Right hindlimb (tissue), 1 donor: ENCODE measurements at regions not wholly inside any gene's neighbourhood (a gene's known extent, or its start where the extent isn't known, plus 50 kb on each side); places are given as distances from the start of the nearest gene placed in this dataset.

Experiments
- DNase-seq: peaks from one replicate; pipeline ENCODE4 v3.0.0-alpha.2; 2018

- DNase-seq, result no peak
These were observed 420.9 kb upstream of the INTU start for GRCh38 chr4:127211650-127212560.

GRCh38 chr4:127212701-127213100 is 420.1 kb upstream of the INTU start:
- no peak for DNase-seq

- peak; percentile 81 for DNase-seq
These were observed 418.7 kb upstream of the INTU start for GRCh38 chr4:127214016-127214415.

- no peak for DNase-seq
These were observed 417.8 kb upstream of the INTU start for GRCh38 chr4:127214931-127215330.

- DNase-seq, result peak; percentile 45
These were observed 415.0 kb upstream of the INTU start for GRCh38 chr4:127217586-127218229.

GRCh38 chr4:127219232-127219631 is 413.5 kb upstream of the INTU start:
- DNase-seq, result no peak

GRCh38 chr4:127224556-127224955 is 408.2 kb upstream of the INTU start:
- DNase-seq, result no peak

GRCh38 chr4:127229855-127230608 is 402.7 kb upstream of the INTU start:
- no peak for DNase-seq

- no peak for DNase-seq
These were observed 395.9 kb upstream of the INTU start for GRCh38 chr4:127236889-127237288.

GRCh38 chr4:127237581-127237980 is 395.2 kb upstream of the INTU start:
- DNase-seq, result no peak

GRCh38 chr4:127238956-127239475 is 393.7 kb upstream of the INTU start:
- no peak for DNase-seq

- no peak for DNase-seq
These were observed 392.6 kb upstream of the INTU start for GRCh38 chr4:127239902-127240763.

- DNase-seq, result peak; percentile 38
These were observed 392.0 kb upstream of the INTU start for GRCh38 chr4:127240764-127241105.

GRCh38 chr4:127244515-127244914 is 388.2 kb upstream of the INTU start:
- DNase-seq, result no peak

- no peak for DNase-seq
These were observed 385.5 kb upstream of the INTU start for GRCh38 chr4:127246963-127247952.

GRCh38 chr4:127249066-127249766 is 383.5 kb upstream of the INTU start:
- no peak for DNase-seq

- no peak for DNase-seq
These were observed 383.0 kb upstream of the INTU start for GRCh38 chr4:127249767-127250108.

GRCh38 chr4:127250577-127250976 is 382.2 kb upstream of the INTU start:
- DNase-seq, result no peak

GRCh38 chr4:127251423-127251822 is 381.3 kb upstream of the INTU start:
- DNase-seq, result no peak

GRCh38 chr4:127256500-127256899 is 376.3 kb upstream of the INTU start:
- DNase-seq, result no peak

- DNase-seq, result no peak
These were observed 371.3 kb upstream of the INTU start for GRCh38 chr4:127261476-127261875.
